ENCODE measurements at regions not wholly inside any gene's neighbourhood (a gene's known extent, or its start where the extent isn't known, plus 50 kb on each side); places are given as distances from the start of the nearest gene placed in this dataset.
"Not testable (repeated sequence)": the region's sequence is repeated elsewhere in the genome, so short reads cannot be mapped to it uniquely, and the experiment has no call there.

GRCh38 chr2:4935291-4935690 is 756.9 kb upstream of the SOX11 start:
- not testable (repeated sequence) for H3K27me3 Mint-ChIP-seq; H3K36me3 Mint-ChIP-seq; H3K27ac Mint-ChIP-seq; H3K4me3 ChIP-seq (ENCODE audit: low read depth, low read length); H3K27me3 ChIP-seq (ENCODE audit: control insufficient read depth, insufficient read depth, low read length); DNase-seq; H3K4me1 ChIP-seq (ENCODE audit: control insufficient read depth, insufficient read depth, low read length, poor library complexity, severe bottlenecking); H3K27ac ChIP-seq (ENCODE audit: insufficient read depth, low read length, poor library complexity, severe bottlenecking); H3K36me3 ChIP-seq (ENCODE audit: control insufficient read depth, insufficient read depth, low read length); ATAC-seq (ENCODE audit: low read depth in 2 of 2); H3K4me3 Mint-ChIP-seq; H3K4me1 Mint-ChIP-seq
- H3K9me3 Mint-ChIP-seq = peaks cover 2 to 22% (median 7%) of the 10 kb centered on the region in 7 donors
- H3K9me3 ChIP-seq (ENCODE audit: control insufficient read depth in 2 of 2, low read length in 2 of 2) = peaks cover 2 to 22% of the 10 kb centered on the region in 2 experiments

- no peak overlapping the region for H3K27ac Mint-ChIP-seq
- H3K9me3 Mint-ChIP-seq = peaks cover 2 to 33% (median 9%) of the 10 kb centered on the region in 7 donors
- Histone ChIP-seq H3K4me3 (ENCODE audit: low read depth, low read length) (no peak overlapping the region), H3K36me3 (ENCODE audit: control insufficient read depth, insufficient read depth, low read length) (no peaks in the 10 kb centered on the region), H3K4me1 (ENCODE audit: control insufficient read depth, insufficient read depth, low read length, poor library complexity, severe bottlenecking) (no peaks in the 10 kb centered on the region), H3K27ac (ENCODE audit: insufficient read depth, low read length, poor library complexity, severe bottlenecking) (no peak overlapping the region), H3K9me3 (ENCODE audit: control insufficient read depth in 2 of 2, low read length in 2 of 2) (peaks cover 2 to 22% of the 10 kb centered on the region in 2 experiments), H3K27me3 (ENCODE audit: control insufficient read depth, insufficient read depth, low read length) (no peaks in the 10 kb centered on the region)
- ATAC-seq (ENCODE audit: low read depth in 2 of 2) (no peak), DNase-seq (no peak)
- no peak overlapping the region for H3K4me3 Mint-ChIP-seq
- no peaks in the 10 kb centered on the region for H3K4me1 Mint-ChIP-seq
- H3K27me3 Mint-ChIP-seq = no peaks in the 10 kb centered on the region
- H3K36me3 Mint-ChIP-seq = no peaks in the 10 kb centered on the region
Measured at GRCh38 chr2:4937550-4937949, 754.6 kb upstream of the SOX11 start.

GRCh38 chr2:4938206-4938605 is 754.0 kb upstream of the SOX11 start:
- no peak overlapping the region for H3K27ac Mint-ChIP-seq
- no peaks in the 10 kb centered on the region for H3K4me1 Mint-ChIP-seq
- H3K27ac ChIP-seq (ENCODE audit: insufficient read depth, low read length, poor library complexity, severe bottlenecking) = no peak overlapping the region
- H3K36me3 ChIP-seq (ENCODE audit: control insufficient read depth, insufficient read depth, low read length) = no peaks in the 10 kb centered on the region
- no peak for DNase-seq
- no peak overlapping the region for H3K4me3 ChIP-seq (ENCODE audit: low read depth, low read length)
- H3K27me3 ChIP-seq (ENCODE audit: control insufficient read depth, insufficient read depth, low read length) = no peaks in the 10 kb centered on the region
- H3K27me3 Mint-ChIP-seq = no peaks in the 10 kb centered on the region
- H3K9me3 ChIP-seq (ENCODE audit: control insufficient read depth in 2 of 2, low read length in 2 of 2) = peaks cover 2 to 26% of the 10 kb centered on the region in 2 experiments
- H3K4me1 ChIP-seq (ENCODE audit: control insufficient read depth, insufficient read depth, low read length, poor library complexity, severe bottlenecking) = no peaks in the 10 kb centered on the region
- H3K4me3 Mint-ChIP-seq = no peak overlapping the region
- no peaks in the 10 kb centered on the region for H3K36me3 Mint-ChIP-seq
- H3K9me3 Mint-ChIP-seq = peaks cover 2 to 33% (median 9%) of the 10 kb centered on the region in 7 donors
- no peak for ATAC-seq (ENCODE audit: low read depth in 2 of 2)

- Mint-ChIP-seq H3K9me3 (peaks cover 1 to 17% (median 7%) of the 10 kb centered on the region in 7 donors), H3K27ac (no peak overlapping the region), H3K4me1 (no peaks in the 10 kb centered on the region), H3K27me3 (no peaks in the 10 kb centered on the region), H3K36me3 (no peaks in the 10 kb centered on the region), H3K4me3 (no peak overlapping the region)
- DNase-seq = no peak
- Histone ChIP-seq H3K4me1 (ENCODE audit: control insufficient read depth, insufficient read depth, low read length, poor library complexity, severe bottlenecking) (no peaks in the 10 kb centered on the region), H3K27me3 (ENCODE audit: control insufficient read depth, insufficient read depth, low read length) (no peaks in the 10 kb centered on the region), H3K36me3 (ENCODE audit: control insufficient read depth, insufficient read depth, low read length) (no peaks in the 10 kb centered on the region), H3K4me3 (ENCODE audit: low read depth, low read length) (no peak overlapping the region), H3K9me3 (ENCODE audit: control insufficient read depth in 2 of 2, low read length in 2 of 2) (peaks cover 2 to 25% of the 10 kb centered on the region in 2 experiments), H3K27ac (ENCODE audit: insufficient read depth, low read length, poor library complexity, severe bottlenecking) (no peak overlapping the region)
- no peak for ATAC-seq (ENCODE audit: low read depth in 2 of 2)
Measured at GRCh38 chr2:4942441-4942840, 749.7 kb upstream of the SOX11 start.

DNA sequence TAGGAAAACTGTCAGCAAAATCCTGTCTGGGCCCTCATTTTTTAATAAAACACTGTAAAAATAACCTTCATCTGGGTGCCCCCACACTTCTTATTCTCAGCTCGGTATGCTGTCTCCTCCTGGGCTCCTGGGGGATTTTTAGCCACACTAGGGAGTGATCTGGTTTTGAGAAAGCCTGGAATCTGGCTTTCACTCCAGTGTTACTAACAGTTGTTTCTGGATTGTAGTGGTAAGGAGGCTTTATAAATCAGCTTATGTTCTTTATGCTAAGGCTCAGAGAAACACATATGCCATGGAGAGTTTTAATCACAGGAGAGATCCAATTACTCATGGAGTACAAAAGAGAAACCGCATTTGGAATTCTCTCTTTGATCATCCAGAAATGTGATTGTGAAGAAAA is 744.3 kb upstream of the SOX11 start:
- Mint-ChIP-seq H3K27me3 (no peaks in the 10 kb centered on the region), H3K4me1 (peaks cover 0 to under 1% (median 0%) of the 10 kb centered on the region in 4 donors), H3K27ac (no peak overlapping the region), H3K9me3 (peaks cover 0 to 14% (median 8%) of the 10 kb centered on the region in 7 donors), H3K36me3 (no peaks in the 10 kb centered on the region), H3K4me3 (no peak overlapping the region)
- Histone ChIP-seq H3K4me1 (ENCODE audit: control insufficient read depth, insufficient read depth, low read length, poor library complexity, severe bottlenecking) (no peaks in the 10 kb centered on the region), H3K4me3 (ENCODE audit: low read depth, low read length) (no peak overlapping the region), H3K9me3 (ENCODE audit: control insufficient read depth in 2 of 2, low read length in 2 of 2) (peaks cover 2 to 7% of the 10 kb centered on the region in 2 experiments), H3K27ac (ENCODE audit: insufficient read depth, low read length, poor library complexity, severe bottlenecking) (no peak overlapping the region), H3K27me3 (ENCODE audit: control insufficient read depth, insufficient read depth, low read length) (no peaks in the 10 kb centered on the region), H3K36me3 (ENCODE audit: control insufficient read depth, insufficient read depth, low read length) (no peaks in the 10 kb centered on the region)
- DNase-seq = no peak
- no peak for ATAC-seq (ENCODE audit: low read depth in 2 of 2)

- DNase-seq (no peak), ATAC-seq (ENCODE audit: low read depth in 2 of 2) (no peak)
- H3K4me3 Mint-ChIP-seq = no peak overlapping the region
- no peaks in the 10 kb centered on the region for H3K27me3 ChIP-seq (ENCODE audit: control insufficient read depth, insufficient read depth, low read length)
- no peaks in the 10 kb centered on the region for H3K36me3 Mint-ChIP-seq
- no peak overlapping the region for H3K27ac ChIP-seq (ENCODE audit: insufficient read depth, low read length, poor library complexity, severe bottlenecking)
- H3K36me3 ChIP-seq (ENCODE audit: control insufficient read depth, insufficient read depth, low read length) = no peaks in the 10 kb centered on the region
- no peaks in the 10 kb centered on the region for H3K27me3 Mint-ChIP-seq
- peaks cover 0 to 4% (median 0%) of the 10 kb centered on the region in 4 donors for H3K4me1 Mint-ChIP-seq
- H3K4me1 ChIP-seq (ENCODE audit: control insufficient read depth, insufficient read depth, low read length, poor library complexity, severe bottlenecking) = no peaks in the 10 kb centered on the region
- H3K27ac Mint-ChIP-seq = no peak overlapping the region
- peaks cover 0 to 2% of the 10 kb centered on the region in 2 experiments for H3K9me3 ChIP-seq (ENCODE audit: control insufficient read depth in 2 of 2, low read length in 2 of 2)
- peaks cover 0 to 16% (median 3%) of the 10 kb centered on the region in 7 donors for H3K9me3 Mint-ChIP-seq
- no peak overlapping the region for H3K4me3 ChIP-seq (ENCODE audit: low read depth, low read length)
Measured at GRCh38 chr2:4951368-4951767, 740.8 kb upstream of the SOX11 start.

GRCh38 chr2:4959219-4959618 is 733.0 kb upstream of the SOX11 start:
- Histone ChIP-seq H3K4me1 (ENCODE audit: control insufficient read depth, insufficient read depth, low read length, poor library complexity, severe bottlenecking) (no peaks in the 10 kb centered on the region), H3K27me3 (ENCODE audit: control insufficient read depth, insufficient read depth, low read length) (no peaks in the 10 kb centered on the region), H3K27ac (ENCODE audit: insufficient read depth, low read length, poor library complexity, severe bottlenecking) (no peak overlapping the region), H3K9me3 (ENCODE audit: control insufficient read depth in 2 of 2, low read length in 2 of 2) (no peaks in the 10 kb centered on the region), H3K4me3 (ENCODE audit: low read depth, low read length) (no peak overlapping the region), H3K36me3 (ENCODE audit: control insufficient read depth, insufficient read depth, low read length) (no peaks in the 10 kb centered on the region)
- no peak for DNase-seq
- no peaks in the 10 kb centered on the region for H3K4me1 Mint-ChIP-seq
- no peaks in the 10 kb centered on the region for H3K27me3 Mint-ChIP-seq
- H3K27ac Mint-ChIP-seq = no peak overlapping the region
- no peaks in the 10 kb centered on the region for H3K36me3 Mint-ChIP-seq
- H3K4me3 Mint-ChIP-seq = no peak overlapping the region
- H3K9me3 Mint-ChIP-seq = peaks cover 0 to 10% (median 5%) of the 10 kb centered on the region in 7 donors
- no peak for ATAC-seq (ENCODE audit: low read depth in 2 of 2)

DNA sequence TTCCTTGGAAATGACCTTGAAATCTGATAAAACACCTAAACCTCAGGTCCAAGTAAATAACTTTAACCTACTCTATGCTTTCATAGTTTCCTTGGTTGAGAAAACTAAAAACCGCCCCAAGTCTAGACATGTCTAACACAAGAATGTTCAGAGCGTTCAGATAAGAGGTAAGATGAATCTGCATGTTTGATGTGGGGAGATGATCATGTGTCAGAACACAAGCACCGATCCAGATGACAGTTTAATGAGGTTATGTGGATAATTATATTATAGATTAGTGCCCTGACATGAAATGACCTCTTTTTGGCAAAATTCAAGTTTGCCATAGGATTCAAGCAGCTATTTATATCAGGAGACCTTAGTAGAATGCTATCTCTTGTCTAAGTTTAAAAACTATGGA is 729.8 kb upstream of the SOX11 start:
- H3K4me1 ChIP-seq (ENCODE audit: control insufficient read depth, insufficient read depth, low read length, poor library complexity, severe bottlenecking) = no peaks in the 10 kb centered on the region
- DNase-seq (no peak), ATAC-seq (ENCODE audit: low read depth in 2 of 2) (no peak)
- H3K4me3 ChIP-seq (ENCODE audit: low read depth, low read length) = no peak overlapping the region
- H3K27me3 Mint-ChIP-seq = no peaks in the 10 kb centered on the region
- no peak overlapping the region for H3K27ac ChIP-seq (ENCODE audit: insufficient read depth, low read length, poor library complexity, severe bottlenecking)
- H3K27ac Mint-ChIP-seq = no peak overlapping the region
- H3K36me3 Mint-ChIP-seq = no peaks in the 10 kb centered on the region
- H3K4me1 Mint-ChIP-seq = no peaks in the 10 kb centered on the region
- H3K27me3 ChIP-seq (ENCODE audit: control insufficient read depth, insufficient read depth, low read length) = no peaks in the 10 kb centered on the region
- no peaks in the 10 kb centered on the region for H3K36me3 ChIP-seq (ENCODE audit: control insufficient read depth, insufficient read depth, low read length)
- no peaks in the 10 kb centered on the region for H3K9me3 ChIP-seq (ENCODE audit: control insufficient read depth in 2 of 2, low read length in 2 of 2)
- H3K4me3 Mint-ChIP-seq = no peak overlapping the region
- H3K9me3 Mint-ChIP-seq = peaks cover 0 to 10% (median 3%) of the 10 kb centered on the region in 7 donors

Data from CD4-positive, CD25-positive, alpha-beta regulatory T cell (primary cell).